ENCODE measurements at regions not wholly inside any gene's neighbourhood (a gene's known extent, or its start where the extent isn't known, plus 50 kb on each side); places are given as distances from the start of the nearest gene placed in this dataset.

- TF ChIP-seq SUZ12 (IDR thresholded peaks at IDR 0.05) (no peak), ZNF384 (IDR thresholded peaks at IDR 0.05) (no peak), BHLHE40 (IDR thresholded peaks at IDR 0.05; ENCODE audit: borderline replicate concordance) (no peak), FOXM1 (IDR thresholded peaks at IDR 0.05; ENCODE audit: borderline replicate concordance) (no peak), SP1 (IDR thresholded peaks at IDR 0.05) (no peak), ELF4 (IDR thresholded peaks at IDR 0.05) (no peak), PKNOX1 (IDR thresholded peaks at IDR 0.05) (no peak), FOXK2 (IDR thresholded peaks at IDR 0.05) (no peak), CTBP1 (IDR thresholded peaks at IDR 0.05; ENCODE audit: borderline replicate concordance) (no peak), NFRKB (IDR thresholded peaks at IDR 0.05) (no peak)
These were observed 192.3 kb downstream of the USP12 start for GRCh38 chr13:26979334-26979733.
